HCT116 (cell line): ENCODE measurements at regions not wholly inside any gene's neighbourhood (a gene's known extent, or its start where the extent isn't known, plus 50 kb on each side); places are given as distances from the start of the nearest gene placed in this dataset.

ENCODE experiments used
- ATAC-seq: fragments of 200-7000 bp; cut with Tn5 transposase; 2 replicates; pipeline ENCODE4 v1.9.1; 2020; ENCODE audit warnings: mild to moderate bottlenecking, moderate library complexity
- BruUV-seq: library from RNA; stranded (reverse); fragments of 400-500 nt; replicated peaks from 2 replicates; lab custom pipeline; 2021; lab: Mats Ljungman, UMichigan
- CTCF ChIA-PET: fragments of 300-600 bp; sonication (Branson Sonifier 250); formaldehyde crosslinking; loops from one replicate; lab custom pipeline; 2021; ENCODE audit warnings: antibody characterized with exemption; lab: Charles Lee
- POLR2A ChIA-PET: fragments of 300-600, 350-600 bp; sonication (Branson Sonifier 250); formaldehyde crosslinking; loops from one replicate; lab custom pipeline; 2021; ENCODE audit warnings: antibody characterized with exemption; lab: Charles Lee
- RAD21 ChIA-PET, 2 experiments: fragments of 300-600 bp; sonication (Branson Sonifier 250); formaldehyde crosslinking; loops; one replicate each; lab custom pipeline; 2023; ENCODE audit warnings: low total read pairs in 2 of 2; ENCODE audit not compliant: uncharacterized antibody in 2 of 2, unreplicated experiment in 2 of 2, low non-redundant PET in 1 of 2; lab: Charles Lee
- DNase-seq: peaks from one replicate; pipeline ENCODE4 v3.0.0-alpha.2; 2010; ENCODE audit warnings: low read depth, low spot score
- H2AFZ ChIP-seq: fragments of 200-600 bp; shearing (Covaris generic), sonication (generic); 2 replicates; pipeline ENCODE4 v1.6.1; 2017; ENCODE audit warnings: low read depth, mixed run types, mixed read lengths, antibody characterized with exemption, low read length; ENCODE audit not compliant: poor library complexity, severe bottlenecking
- H3K27ac ChIP-seq: 2 replicates; pipeline ENCODE4 v1.5.1; 2012; ENCODE audit warnings: low read depth, low read length
- H3K27me3 ChIP-seq: fragments of 200-600 bp; sonication (generic); 2 replicates; pipeline ENCODE4 v1.6.1; 2016; ENCODE audit warnings: mixed run types, low read length, mixed read lengths; ENCODE audit not compliant: insufficient read depth
- H3K36me3 ChIP-seq, 2 experiments: fragments of 200-500 bp in 1 of 2; fragments of 200-600 bp in 1 of 2; sonication (Bioruptor generic) in 1 of 2; sonication (generic) in 1 of 2; 2 replicates each; pipeline versions ENCODE4 v1.5.1 to v1.6.1; 2014 to 2016; ENCODE audit warnings: low read length in 2 of 2, inconsistent platforms in 1 of 2, mixed read lengths in 1 of 2, mixed run types in 1 of 2; ENCODE audit not compliant: insufficient read depth in 2 of 2, control insufficient read depth in 1 of 2
- H3K4me1 ChIP-seq, 2 experiments: fragments of 200-600 bp in 1 of 2; sonication (generic) in 1 of 2; 2 replicates each; pipeline versions ENCODE4 v1.5.1 to v1.6.1; 2012 to 2017; ENCODE audit warnings: low read length in 2 of 2, inconsistent platforms in 1 of 2, mild to moderate bottlenecking in 1 of 2, mixed read lengths in 1 of 2, mixed run types in 1 of 2, moderate library complexity in 1 of 2; ENCODE audit not compliant: insufficient read depth in 2 of 2, control insufficient read depth in 1 of 2
- H3K4me2 ChIP-seq: fragments of 200-600 bp; sonication (generic); 2 replicates; pipeline ENCODE4 v1.6.1; 2017; ENCODE audit warnings: mixed run types, low read length, mixed read lengths
- H3K4me3 ChIP-seq, 2 experiments: fragments of 200-600 bp in 1 of 2; sonication (generic) in 1 of 2; replicated peaks in 1 of 2; 2 replicates each; pipeline ENCODE4 v1.5.1; 2011 to 2016; ENCODE audit warnings: low read length in 2 of 2, control low read depth in 1 of 2, low read depth in 1 of 2, mild to moderate bottlenecking in 1 of 2, mixed read lengths in 1 of 2, mixed run types in 1 of 2
- H3K79me2 ChIP-seq: fragments of 200-600 bp; sonication (generic); 2 replicates; pipeline ENCODE4 v1.6.1; 2017; ENCODE audit warnings: mild to moderate bottlenecking, mixed run types, low read length, moderate library complexity, mixed read lengths; ENCODE audit not compliant: insufficient read depth
- H3K9ac ChIP-seq: fragments of 200-600 bp; sonication (generic); 2 replicates; pipeline ENCODE4 v1.6.1; 2016; ENCODE audit warnings: low read length, mixed read lengths
- H3K9me2 ChIP-seq: fragments of 200-600 bp; sonication (generic), shearing (Covaris generic); 2 replicates; pipeline ENCODE4 v1.6.1; 2017; ENCODE audit warnings: mixed run types, mild to moderate bottlenecking, moderate library complexity; ENCODE audit not compliant: insufficient read depth
- H3K9me3 ChIP-seq, 2 experiments: fragments of 200-500 bp in 1 of 2; fragments of 200-600 bp in 1 of 2; sonication (Bioruptor generic) in 1 of 2; sonication (generic) in 1 of 2; 2 replicates each; pipeline ENCODE4 v1.6.1; 2014 to 2017; ENCODE audit warnings: low read length in 2 of 2, mixed read lengths in 2 of 2, inconsistent platforms in 1 of 2, low read depth in 1 of 2, mild to moderate bottlenecking in 1 of 2, mixed run types in 1 of 2, moderate library complexity in 1 of 2; ENCODE audit not compliant: control insufficient read depth in 1 of 2, insufficient read depth in 1 of 2
- H4K20me1 ChIP-seq: fragments of 200-600 bp; sonication (generic), shearing (Covaris generic); 2 replicates; pipeline ENCODE4 v1.6.1; 2017; ENCODE audit warnings: mixed run types, mild to moderate bottlenecking, moderate library complexity; ENCODE audit not compliant: insufficient read depth
- ATF3 ChIP-seq: IDR thresholded peaks from 2 replicates; pipeline ENCODE4 v1.6.1; 2012
- CBX3 ChIP-seq: IDR thresholded peaks from 2 replicates; pipeline ENCODE4 v1.6.1; 2012; ENCODE audit warnings: low read depth
- EGR1 ChIP-seq: IDR thresholded peaks from 2 replicates; pipeline ENCODE4 v1.6.1; 2012; ENCODE audit warnings: low read depth
- ELF1 ChIP-seq: IDR thresholded peaks from 2 replicates; pipeline ENCODE4 v1.6.1; 2012; ENCODE audit warnings: low read depth, borderline replicate concordance
- EZH2phosphoT487 ChIP-seq: fragments of 200-600 bp; IDR thresholded peaks from 2 replicates; pipeline ENCODE4 v1.6.1; 2018; ENCODE audit warnings: antibody characterized with exemption, borderline replicate concordance
- FOSL1 ChIP-seq: IDR thresholded peaks from 2 replicates; pipeline ENCODE4 v1.6.1; 2012; ENCODE audit warnings: low read depth
- JUND ChIP-seq: IDR thresholded peaks from 2 replicates; pipeline ENCODE4 v1.6.1; 2012
- MAX ChIP-seq: IDR thresholded peaks from 2 replicates; pipeline ENCODE4 v1.6.1; 2012
- POLR2A ChIP-seq: IDR thresholded peaks from 2 replicates; pipeline ENCODE4 v1.7.0; 2011; ENCODE audit warnings: borderline replicate concordance; ENCODE audit not compliant: insufficient read depth, insufficient read length; ENCODE audit errors: extremely low read depth
- POLR2AphosphoS5 ChIP-seq: IDR thresholded peaks from 2 replicates; pipeline ENCODE4 v1.6.1; 2011; ENCODE audit warnings: mild to moderate bottlenecking, low read depth, low read length, moderate library complexity
- RAD21 ChIP-seq: IDR thresholded peaks from 2 replicates; pipeline ENCODE4 v1.6.1; 2012; ENCODE audit warnings: low read depth, mild to moderate bottlenecking
- REST ChIP-seq: IDR thresholded peaks from 2 replicates; pipeline ENCODE4 v1.6.1; 2012; ENCODE audit warnings: low read depth
- SIN3A ChIP-seq: IDR thresholded peaks from 2 replicates; pipeline ENCODE4 v1.6.1; 2012; ENCODE audit warnings: low read depth
- SRF ChIP-seq: IDR thresholded peaks from 2 replicates; pipeline ENCODE4 v1.6.1; 2012; ENCODE audit warnings: low read depth
- ZBTB33 ChIP-seq: IDR thresholded peaks from 2 replicates; pipeline ENCODE4 v1.6.1; 2011; ENCODE audit warnings: mild to moderate bottlenecking, low read length, moderate library complexity; ENCODE audit not compliant: insufficient replicate concordance; ENCODE audit errors: extremely low read depth
- ZFX ChIP-seq: fragments of 450-650 bp; IDR thresholded peaks from 2 replicates; pipeline ENCODE4 v1.6.1; 2017
- intact Hi-C: fragments of 100-400 bp; cut with micrococcal nuclease; formaldehyde crosslinking; loops from 2 replicates; pipeline ENCODE4 v1.10.0; 2022

GRCh38 chr15:47945872-47946650 lies 174.7 kb upstream of the SLC24A5 start:
- H3K27ac ChIP-seq: no peak overlapping the region
- H3K79me2 ChIP-seq: no peaks in the 10 kb centered on the region
- intact Hi-C loops: no loop called here
- no peaks in the 10 kb centered on the region for H3K9me2 ChIP-seq
- no TSS peak for BruUV-seq
- no peaks in the 10 kb centered on the region for H4K20me1 ChIP-seq
- no peaks in the 10 kb centered on the region for H3K36me3 ChIP-seq
- no peaks in the 10 kb centered on the region for H3K4me1 ChIP-seq
- no peak overlapping the region for H3K4me2 ChIP-seq
- no peaks in the 10 kb centered on the region for H3K27me3 ChIP-seq
- POLR2A ChIA-PET: no interaction called here
- no peak for TF ChIP-seq JUND
- DNase-seq (no peak), ATAC-seq (no peak)
- CTCF ChIA-PET: no interaction called here
- no peak overlapping the region for H3K4me3 ChIP-seq
- RAD21 ChIA-PET: no interaction called here
- H2AFZ ChIP-seq: no peak overlapping the region
- H3K9me3 ChIP-seq: peaks cover 4 to 33% of the 10 kb centered on the region in 2 experiments; a peak in 2 of 4 replicates
- no peak overlapping the region for H3K9ac ChIP-seq

- no TSS peak for BruUV-seq
- Histone ChIP-seq H3K36me3 (no peaks in the 10 kb centered on the region), H3K27me3 (no peaks in the 10 kb centered on the region), H3K4me3 (no peak overlapping the region), H4K20me1 (no peaks in the 10 kb centered on the region), H3K9me3 (peaks cover 0 to 15% of the 10 kb centered on the region in 2 experiments; a peak in 2 of 4 replicates), H3K79me2 (no peaks in the 10 kb centered on the region), H3K4me2 (no peak overlapping the region), H3K9ac (no peak overlapping the region), H3K9me2 (no peaks in the 10 kb centered on the region), H2AFZ (no peak overlapping the region), H3K27ac (no peak overlapping the region), H3K4me1 (no peaks in the 10 kb centered on the region)
- DNase-seq: no peak
- RAD21 ChIA-PET: no interaction called here
- TF ChIP-seq ZBTB33 (no peak), MAX (no peak), ELF1 (no peak), REST (no peak), EZH2phosphoT487 (no peak), FOSL1 (no peak), POLR2A (no peak), POLR2AphosphoS5 (no peak), EGR1 (no peak), SIN3A (no peak), SRF (no peak), ZFX (no peak), RAD21 (no peak), CBX3 (no peak), ATF3 (no peak)
- POLR2A ChIA-PET: no interaction called here
- CTCF ChIA-PET: no interaction called here
- no peak for ATAC-seq
- intact Hi-C loops: no loop called here
These were observed 171.0 kb upstream of the SLC24A5 start for GRCh38 chr15:47949815-47950214.
